CD14-positive monocyte (primary cell): ENCODE measurements at regions not wholly inside any gene's neighbourhood (a gene's known extent, or its start where the extent isn't known, plus 50 kb on each side); places are given as distances from the start of the nearest gene placed in this dataset.

Experiments used
- DNase-seq, 3 donors: peaks; one replicate each; pipeline ENCODE4 v3.0.0-alpha.2; 2011 to 2022
- H2AFZ ChIP-seq: 2 replicates; pipeline ENCODE4 v1.6.0; 2012; ENCODE audit warnings: mild to moderate bottlenecking, low read depth, low read length, inconsistent platforms; ENCODE audit not compliant: insufficient read depth, poor library complexity, severe bottlenecking
- H3K27ac ChIP-seq, 2 donors: 1 replicate in 1 of 2; 2 replicates in 1 of 2; pipeline ENCODE4 v1.5.1; 2012 to 2013; ENCODE audit warnings: low read length in 2 of 2, control low read depth in 1 of 2, inconsistent platforms in 1 of 2, low read depth in 1 of 2, mild to moderate bottlenecking in 1 of 2
- H3K27me3 ChIP-seq, 2 donors: one replicate each; pipeline versions ENCODE4 v1.6.0 to v1.6.1; 2011 to 2013; ENCODE audit warnings: low read length in 2 of 2; ENCODE audit not compliant: control insufficient read depth in 2 of 2, insufficient read depth in 2 of 2
- H3K36me3 ChIP-seq, 2 donors: replicated peaks in 1 of 2; 1 replicate in 1 of 2; 2 replicates in 1 of 2; pipeline versions ENCODE4 v1.5.1 to v1.6.1; 2012 to 2013; ENCODE audit warnings: low read length in 2 of 2, control low read depth in 1 of 2, inconsistent platforms in 1 of 2, mild to moderate bottlenecking in 1 of 2; ENCODE audit not compliant: insufficient read depth in 2 of 2, control insufficient read depth in 1 of 2
- H3K4me1 ChIP-seq, 2 donors: 1 replicate in 1 of 2; 2 replicates in 1 of 2; pipeline versions ENCODE4 v1.5.1 to v1.6.1; 2012 to 2013; ENCODE audit warnings: low read length in 2 of 2, control low read depth in 1 of 2, inconsistent platforms in 1 of 2, mild to moderate bottlenecking in 1 of 2, moderate library complexity in 1 of 2; ENCODE audit not compliant: insufficient read depth in 2 of 2, control insufficient read depth in 1 of 2
- H3K4me2 ChIP-seq: replicated peaks from 2 replicates; pipeline ENCODE3; 2012; ENCODE audit warnings: low read length, moderate library complexity, mild to moderate bottlenecking; ENCODE audit not compliant: poor library complexity, severe bottlenecking; ENCODE audit errors: extremely low read depth
- H3K4me3 ChIP-seq, 3 experiments: fragments of 200-600 bp in 1 of 3; sonication (generic) in 1 of 3; replicated peaks in 1 of 3; 1 replicate in 2 of 3; 2 replicates in 1 of 3; pipeline ENCODE4 v1.5.1; 2011 to 2013; ENCODE audit warnings: low read length in 3 of 3, mild to moderate bottlenecking in 3 of 3, control low read depth in 2 of 3, low read depth in 2 of 3, inconsistent platforms in 1 of 3, moderate library complexity in 1 of 3
- H3K79me2 ChIP-seq: 2 replicates; pipeline ENCODE4 v1.6.0; 2012; ENCODE audit warnings: mild to moderate bottlenecking, control low read depth, inconsistent platforms, low read length, moderate library complexity; ENCODE audit not compliant: insufficient read depth
- H3K9ac ChIP-seq: 2 replicates; pipeline ENCODE4 v1.6.0; 2017; ENCODE audit warnings: low read length, mild to moderate bottlenecking; ENCODE audit not compliant: insufficient read depth, poor library complexity, severe bottlenecking
- H3K9me3 ChIP-seq, 2 donors: replicated peaks in 1 of 2; 1 replicate in 1 of 2; 2 replicates in 1 of 2; pipeline versions ENCODE4 v1.5.1 to v1.6.1; 2012 to 2013; ENCODE audit warnings: low read length in 2 of 2, control low read depth in 1 of 2; ENCODE audit not compliant: control insufficient read depth in 1 of 2, insufficient read depth in 1 of 2
- H4K20me1 ChIP-seq: 2 replicates; pipeline ENCODE4 v1.6.0; 2012; ENCODE audit warnings: mild to moderate bottlenecking, low read length, control low read depth, moderate library complexity; ENCODE audit not compliant: insufficient read depth
- H3K27ac Mint-ChIP-seq, 7 donors: one replicate each; pipeline ENCODE4 v1.8.0; 2020; ENCODE audit warnings: mild to moderate bottlenecking in 7 of 7, mixed read lengths in 7 of 7, moderate library complexity in 6 of 7, inconsistent platforms in 2 of 7
- H3K27me3 Mint-ChIP-seq, 3 donors: one replicate each; pipeline ENCODE4 v1.8.0; 2021 to 2022; ENCODE audit warnings: low read depth in 3 of 3, mild to moderate bottlenecking in 3 of 3, mixed read lengths in 3 of 3, moderate library complexity in 3 of 3, inconsistent platforms in 1 of 3
- H3K36me3 Mint-ChIP-seq, 2 donors: one replicate each; pipeline ENCODE4 v1.8.0; 2020; ENCODE audit warnings: mixed read lengths in 2 of 2, inconsistent platforms in 1 of 2, mild to moderate bottlenecking in 1 of 2
- H3K4me1 Mint-ChIP-seq: one replicate; pipeline ENCODE4 v1.8.0; 2020; ENCODE audit warnings: mild to moderate bottlenecking, mixed read lengths
- H3K4me3 Mint-ChIP-seq, 2 donors: one replicate each; pipeline ENCODE4 v1.8.0; 2020; ENCODE audit warnings: mild to moderate bottlenecking in 2 of 2, mixed read lengths in 2 of 2, moderate library complexity in 1 of 2
- H3K9me3 Mint-ChIP-seq, 7 donors: one replicate each; pipeline ENCODE4 v1.8.0; 2020 to 2022; ENCODE audit warnings: mixed read lengths in 7 of 7, mild to moderate bottlenecking in 6 of 7, moderate library complexity in 6 of 7, inconsistent platforms in 2 of 7
- WGBS: methylation state at CpG from one replicate; pipeline ENCODE4 v1.1.5; 2013; ENCODE audit warnings: missing lambda C conversion rate; ENCODE audit not compliant: insufficient coverage; 5-methylcytosine and 5-hydroxymethylcytosine counted together
- intact Hi-C, 2 donors: fragments of 100-400 bp; cut with micrococcal nuclease; formaldehyde crosslinking; loops; one replicate each; pipeline versions ENCODE4 v1.15.0 to v1.15.1; 2023
- TF ChIP-seq, protein P1 (sequence below): fragments of 200-600 bp; IDR thresholded peaks from one replicate; pipeline ENCODE4 v1.8.0; 2022; ENCODE audit warnings: antibody characterized with exemption, mild to moderate bottlenecking

DNA sequence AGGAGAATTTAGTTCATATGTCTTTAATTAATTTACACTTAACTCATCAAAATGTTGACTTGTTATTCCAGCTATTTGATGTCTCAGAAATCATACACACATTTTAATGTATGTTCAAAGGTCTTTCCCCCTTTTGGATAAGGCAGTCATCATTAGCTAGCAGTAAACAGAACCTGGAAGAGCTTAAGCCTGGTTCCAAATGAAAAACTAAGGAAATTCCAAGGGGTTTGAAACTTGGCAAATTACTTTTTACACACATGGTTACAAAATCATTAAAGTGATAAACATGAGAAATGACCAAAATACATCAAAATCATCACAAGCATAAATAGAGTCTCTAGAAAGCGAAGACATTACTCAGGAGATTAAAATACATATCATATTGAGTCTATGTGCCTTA lies 359.8 kb upstream of the ZNF608 start:
- no peaks in the 10 kb centered on the region for H4K20me1 ChIP-seq
- no peaks in the 10 kb centered on the region for H3K36me3 Mint-ChIP-seq
- no peaks in the 10 kb centered on the region for H3K36me3 ChIP-seq
- no peak overlapping the region for H3K4me3 Mint-ChIP-seq
- H3K4me3 ChIP-seq: no peak overlapping the region
- no peaks in the 10 kb centered on the region for H3K27me3 ChIP-seq
- no CpG with 5 or more reads among the region's 1 CpG for WGBS
- TF ChIP-seq, protein P1, sequence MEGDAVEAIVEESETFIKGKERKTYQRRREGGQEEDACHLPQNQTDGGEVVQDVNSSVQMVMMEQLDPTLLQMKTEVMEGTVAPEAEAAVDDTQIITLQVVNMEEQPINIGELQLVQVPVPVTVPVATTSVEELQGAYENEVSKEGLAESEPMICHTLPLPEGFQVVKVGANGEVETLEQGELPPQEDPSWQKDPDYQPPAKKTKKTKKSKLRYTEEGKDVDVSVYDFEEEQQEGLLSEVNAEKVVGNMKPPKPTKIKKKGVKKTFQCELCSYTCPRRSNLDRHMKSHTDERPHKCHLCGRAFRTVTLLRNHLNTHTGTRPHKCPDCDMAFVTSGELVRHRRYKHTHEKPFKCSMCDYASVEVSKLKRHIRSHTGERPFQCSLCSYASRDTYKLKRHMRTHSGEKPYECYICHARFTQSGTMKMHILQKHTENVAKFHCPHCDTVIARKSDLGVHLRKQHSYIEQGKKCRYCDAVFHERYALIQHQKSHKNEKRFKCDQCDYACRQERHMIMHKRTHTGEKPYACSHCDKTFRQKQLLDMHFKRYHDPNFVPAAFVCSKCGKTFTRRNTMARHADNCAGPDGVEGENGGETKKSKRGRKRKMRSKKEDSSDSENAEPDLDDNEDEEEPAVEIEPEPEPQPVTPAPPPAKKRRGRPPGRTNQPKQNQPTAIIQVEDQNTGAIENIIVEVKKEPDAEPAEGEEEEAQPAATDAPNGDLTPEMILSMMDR: no peak
- intact Hi-C loops: no loop called here
- no peaks in the 10 kb centered on the region for H3K79me2 ChIP-seq
- H3K9ac ChIP-seq: no peak overlapping the region
- no peaks in the 10 kb centered on the region for H3K4me1 ChIP-seq
- no peak overlapping the region for H3K4me2 ChIP-seq
- H3K4me1 Mint-ChIP-seq: peaks cover 1% of the 10 kb centered on the region
- H2AFZ ChIP-seq: no peak overlapping the region
- no peak overlapping the region for H3K27ac ChIP-seq
- H3K27me3 Mint-ChIP-seq: peaks cover 0 to 2% (median 0%) of the 10 kb centered on the region in 3 donors
- H3K9me3 ChIP-seq: peaks cover 0 to 3% of the 10 kb centered on the region in 2 donors
- peaks cover 0 to 10% (median 4%) of the 10 kb centered on the region in 7 donors for H3K9me3 Mint-ChIP-seq
- H3K27ac Mint-ChIP-seq: no peak overlapping the region
- DNase-seq: no peak

GRCh38 chr5:125106881-125107280 lies 360.4 kb upstream of the ZNF608 start:
- Mint-ChIP-seq H3K4me1 (peaks cover 1% of the 10 kb centered on the region), H3K9me3 (peaks cover 0 to 12% (median 4%) of the 10 kb centered on the region in 7 donors), H3K4me3 (no peak overlapping the region), H3K27me3 (peaks cover 0 to 2% (median 0%) of the 10 kb centered on the region in 3 donors), H3K27ac (no peak overlapping the region), H3K36me3 (no peaks in the 10 kb centered on the region)
- no peak for DNase-seq
- no peak overlapping the region for H3K9ac ChIP-seq
- no peaks in the 10 kb centered on the region for H3K36me3 ChIP-seq
- H3K27me3 ChIP-seq: no peaks in the 10 kb centered on the region
- no peaks in the 10 kb centered on the region for H4K20me1 ChIP-seq
- no peaks in the 10 kb centered on the region for H3K4me1 ChIP-seq
- H3K27ac ChIP-seq: no peak overlapping the region
- peaks cover 0 to 3% of the 10 kb centered on the region in 2 donors for H3K9me3 ChIP-seq
- no peak overlapping the region for H3K4me3 ChIP-seq
- H3K79me2 ChIP-seq: no peaks in the 10 kb centered on the region
- no peak overlapping the region for H3K4me2 ChIP-seq
- intact Hi-C loops: no loop called here
- TF ChIP-seq, protein P1: no peak
- no peak overlapping the region for H2AFZ ChIP-seq
